Hepatocyte (in vitro differentiated cells): ENCODE measurements at regions not wholly inside any gene's neighbourhood (a gene's known extent, or its start where the extent isn't known, plus 50 kb on each side); places are given as distances from the start of the nearest gene placed in this dataset.

Experiments
- CTCF ChIP-seq: fragments of 200-600 bp; sonication (generic); IDR thresholded peaks from 2 replicates; pipeline ENCODE4 v1.5.1; 2016; ENCODE audit warnings: antibody characterized with exemption, mild to moderate bottlenecking; ENCODE audit not compliant: poor library complexity
- EZH2 ChIP-seq: fragments of 200-600 bp; sonication (generic); IDR thresholded peaks from 2 replicates; pipeline ENCODE4 v1.6.1; 2016; ENCODE audit warnings: antibody characterized with exemption, mild to moderate bottlenecking, borderline replicate concordance
- EZH2phosphoT487 ChIP-seq: fragments of 200-600 bp; sonication (generic); IDR thresholded peaks from one replicate; pipeline ENCODE4 v1.6.1; 2018; ENCODE audit warnings: antibody characterized with exemption, mild to moderate bottlenecking, low read depth, moderate library complexity; ENCODE audit not compliant: unreplicated experiment, severe bottlenecking

GRCh38 chr2:147683380-147683779 lies 161.4 kb upstream of the ACVR2A start:
- TF ChIP-seq CTCF = no peak
- TF ChIP-seq EZH2 = no peak
- no peak for TF ChIP-seq EZH2phosphoT487
